GM19468 (cell line): ENCODE measurements at regions not wholly inside any gene's neighbourhood (a gene's known extent, or its start where the extent isn't known, plus 50 kb on each side); places are given as distances from the start of the nearest gene placed in this dataset.
A peak's percentile ranks its signal among the peaks of the same experiment; 100 is the strongest.

Experiments used
- ATAC-seq: cut with Tn5 transposase; IDR thresholded peaks from one replicate; pipeline ENCODE4 v1.9.1; 2021; ENCODE audit warnings: mild to moderate bottlenecking, moderate library complexity, moderate number of reproducible peaks; ENCODE audit not compliant: unreplicated experiment; ENCODE audit errors: extremely low read depth

DNA sequence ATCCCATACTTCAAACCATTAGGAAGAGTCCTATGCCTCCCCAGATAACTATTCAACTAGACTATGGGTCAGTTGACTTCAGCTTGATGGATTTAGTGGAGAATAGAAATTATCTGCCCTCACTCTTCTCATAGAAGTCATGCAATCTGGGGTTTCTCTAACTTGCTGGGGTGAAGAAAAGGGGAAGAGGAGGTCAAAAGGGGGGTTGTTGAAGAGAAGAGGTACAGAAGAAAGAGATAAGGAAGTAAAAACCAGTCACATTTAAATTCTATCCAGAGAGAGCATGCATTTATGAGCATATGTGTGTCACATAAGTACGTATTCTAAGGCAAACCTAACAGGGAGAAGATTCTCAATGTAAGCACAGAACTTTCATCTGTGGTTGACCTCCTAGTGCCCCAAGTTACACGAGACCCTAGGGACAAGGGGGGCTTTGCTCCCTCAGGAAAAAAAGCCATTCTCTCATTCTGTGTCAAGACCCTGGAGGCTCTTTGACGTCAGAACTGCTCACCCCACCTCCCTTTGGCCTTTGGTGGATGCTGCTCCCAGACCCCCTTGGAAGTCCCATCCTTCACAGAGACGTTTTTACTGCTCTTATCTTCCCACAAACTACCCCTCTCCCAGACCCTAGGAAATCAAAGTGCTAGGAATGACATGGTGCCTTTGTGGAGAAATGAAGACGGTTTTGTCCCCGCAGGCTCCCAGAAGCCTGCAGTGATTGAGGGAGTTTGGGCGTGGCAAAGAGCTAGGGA is 236.8 kb upstream of the TNP1 start:
- ATAC-seq: no peak

DNA sequence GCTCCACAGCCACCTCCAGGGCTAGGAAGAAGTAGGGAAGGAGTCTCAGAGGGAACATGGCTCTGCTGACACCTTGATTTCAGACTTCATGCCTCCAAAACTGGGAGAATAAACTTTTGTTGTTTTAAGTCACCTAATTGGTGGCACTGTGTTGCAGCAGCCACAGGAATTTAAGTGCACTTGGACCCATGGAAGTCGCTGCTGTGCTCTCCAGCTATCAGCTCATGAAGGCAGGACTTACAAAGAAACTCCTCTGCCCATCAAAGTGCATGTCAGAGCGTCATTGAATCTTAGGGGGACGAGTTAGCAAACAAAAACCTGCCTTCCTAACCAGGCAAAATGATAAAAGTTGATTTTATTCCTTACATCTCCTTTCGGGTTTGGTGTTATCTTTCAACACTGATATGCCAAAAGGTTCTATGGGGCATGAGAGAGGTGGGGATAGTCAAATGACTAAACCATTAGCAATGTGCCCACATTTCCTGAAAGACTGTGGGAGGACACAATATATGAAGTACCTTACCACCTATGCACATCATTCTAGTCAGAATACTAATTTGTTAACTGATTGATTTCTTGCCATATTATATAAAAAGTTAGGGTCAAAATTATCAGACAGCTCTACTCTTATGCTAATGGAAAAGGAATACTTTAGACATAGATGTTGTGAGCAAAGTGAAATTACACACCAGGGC is 235.8 kb upstream of the TNP1 start:
- ATAC-seq: no peak

DNA sequence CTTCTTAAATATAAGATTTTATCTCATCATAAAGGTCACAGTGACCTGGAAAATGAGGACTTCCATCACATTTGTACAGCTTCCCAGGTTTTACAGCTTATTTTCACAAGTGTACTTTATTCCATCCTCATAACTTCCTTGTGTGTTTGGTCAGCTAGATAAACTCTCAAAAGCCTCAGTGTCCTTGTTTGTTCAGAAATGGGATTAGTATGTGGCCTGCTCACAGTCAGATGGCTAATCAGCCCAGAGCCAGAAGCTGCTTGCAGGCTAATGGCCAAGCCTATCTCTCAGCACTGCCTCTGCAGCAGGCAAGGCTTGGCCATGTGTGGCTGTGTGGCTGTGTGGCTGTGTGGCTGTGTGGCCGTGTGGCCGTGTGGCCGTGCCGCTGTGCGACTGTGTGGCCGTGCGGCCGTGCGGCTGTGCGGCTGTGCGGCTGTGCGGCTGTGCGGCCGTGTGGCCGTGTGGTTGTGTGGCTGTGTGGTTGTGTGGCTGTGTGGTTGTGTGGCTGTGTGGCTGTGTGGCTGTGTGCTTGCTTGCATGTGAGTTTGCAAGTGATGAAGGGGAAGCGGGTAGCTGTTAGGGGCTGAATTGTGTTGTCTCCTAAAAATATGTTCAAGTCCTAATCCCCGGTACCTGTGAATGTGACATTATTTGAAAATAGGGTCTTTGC is 233.0 kb upstream of the TNP1 start:
- no peak for ATAC-seq

DNA sequence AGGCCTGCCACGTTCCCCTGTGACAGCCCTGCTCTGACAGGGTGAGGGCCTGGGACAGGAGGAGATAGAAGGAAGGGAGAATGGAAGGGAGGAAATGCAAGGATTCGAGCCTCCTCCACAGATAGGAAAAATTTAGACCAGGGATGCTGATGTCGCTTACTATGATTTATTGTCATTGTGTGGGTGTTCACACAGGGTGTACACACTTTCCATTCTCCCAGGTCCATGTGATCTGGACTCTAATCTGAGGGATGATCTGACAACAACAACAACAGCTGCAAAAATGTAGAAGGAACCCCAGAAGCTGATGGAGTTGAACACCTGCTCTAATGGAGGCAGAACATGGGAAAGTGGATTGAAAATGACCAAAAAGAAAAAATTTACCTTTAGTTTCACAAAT is 231.7 kb upstream of the TNP1 start:
- no peak for ATAC-seq

DNA sequence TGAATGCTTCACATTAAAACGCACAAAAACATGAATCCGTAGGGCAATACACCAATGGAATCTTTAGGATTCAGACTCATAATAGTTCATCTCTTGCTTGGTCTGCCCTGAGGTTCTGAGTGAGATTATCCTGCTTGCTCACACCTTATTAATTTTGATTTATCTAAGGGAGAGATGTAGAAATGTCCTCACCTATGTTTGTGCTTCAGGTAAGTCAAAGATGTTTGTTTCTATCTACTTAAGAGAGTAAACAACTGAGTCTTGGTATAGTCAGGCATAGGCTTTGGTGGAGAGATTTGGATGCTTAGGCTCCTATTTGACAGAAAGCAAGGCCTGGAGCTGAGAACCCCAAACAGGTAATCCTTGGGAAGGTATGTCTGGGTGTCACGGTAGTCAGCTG is 231.0 kb upstream of the TNP1 start:
- ATAC-seq: no peak

DNA sequence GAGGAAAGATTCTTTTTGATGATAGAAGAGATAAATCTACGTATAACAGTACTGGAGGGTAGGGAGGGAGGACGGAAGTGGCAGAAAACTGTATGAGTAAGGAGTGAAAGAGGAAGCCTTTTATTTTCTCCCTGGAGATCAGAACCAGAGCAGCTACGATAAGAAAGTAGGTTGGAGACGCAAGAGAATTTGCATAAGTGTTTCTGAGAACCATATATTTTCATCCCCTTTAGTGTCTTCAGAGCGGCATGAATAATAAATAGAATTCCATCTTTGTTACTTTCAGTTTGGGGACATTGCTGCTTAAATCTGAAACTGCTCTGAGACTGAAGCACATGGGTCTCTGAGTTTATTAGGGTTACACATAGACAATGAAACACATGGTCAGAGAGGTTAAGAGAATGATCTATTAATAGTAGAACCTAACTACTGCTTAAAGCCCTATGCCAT is 230.2 kb upstream of the TNP1 start:
- peak; percentile 78 for ATAC-seq

DNA sequence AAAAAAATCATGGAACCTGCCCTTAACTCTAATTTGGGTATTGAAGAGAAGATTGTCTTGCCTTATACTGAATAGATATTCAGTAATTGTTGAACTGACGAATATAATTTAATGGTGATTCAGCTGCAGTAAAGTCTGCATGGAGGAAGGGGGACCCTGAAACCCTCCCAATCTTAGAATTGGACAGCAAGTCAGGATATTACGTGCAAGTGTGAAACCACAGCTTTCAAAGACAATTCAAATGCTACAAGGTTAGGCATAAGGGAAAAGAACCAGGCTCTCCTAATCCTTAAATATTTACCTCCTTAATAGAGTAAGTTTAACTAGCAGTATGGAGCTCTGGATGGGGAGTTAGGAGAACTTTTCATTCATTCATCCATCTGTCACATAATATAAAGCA is 226.9 kb upstream of the TNP1 start:
- ATAC-seq: no peak

DNA sequence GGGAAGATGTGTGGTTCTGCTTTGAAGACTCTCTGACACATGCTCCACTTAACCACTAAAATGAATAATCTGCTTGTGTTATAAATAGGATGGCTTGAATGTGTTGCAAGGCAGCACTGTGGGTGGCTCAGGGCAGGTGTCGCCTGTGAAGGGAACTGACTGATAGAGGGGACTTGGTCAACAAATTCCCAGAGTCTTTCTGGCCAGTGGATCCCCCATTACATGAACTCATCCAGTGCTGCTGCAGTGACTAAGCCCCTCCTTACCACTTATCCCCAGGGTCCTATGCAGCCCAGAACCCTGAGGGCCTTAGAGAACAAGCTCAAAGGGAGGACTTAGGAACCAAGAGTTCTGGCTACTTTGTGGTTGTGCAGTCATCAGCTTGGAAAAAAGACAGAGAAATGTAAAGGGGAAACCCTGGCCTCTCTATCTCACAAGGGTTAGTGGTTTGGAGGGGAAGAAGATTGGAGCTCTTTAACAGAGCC is 226.2 kb upstream of the TNP1 start:
- no peak for ATAC-seq

DNA sequence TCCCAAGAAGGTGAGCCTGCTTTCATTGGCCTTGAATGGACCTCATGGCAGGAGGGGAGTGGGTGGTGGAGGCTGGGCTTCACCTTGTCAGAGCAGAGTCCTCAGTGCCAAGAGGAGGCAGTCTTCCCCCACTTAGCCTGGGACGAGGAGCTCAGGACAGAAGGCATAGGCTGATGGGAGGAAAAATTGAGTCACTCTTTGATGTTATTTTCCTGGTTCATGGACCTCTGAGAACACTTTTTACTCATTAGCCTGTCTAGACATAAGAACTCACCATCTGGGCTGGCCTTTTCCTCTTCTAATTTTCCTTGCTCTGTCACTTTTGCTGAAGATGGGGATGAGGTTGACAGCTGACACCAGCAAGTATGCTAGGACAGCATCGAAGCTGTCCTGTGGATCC is 225.7 kb upstream of the TNP1 start:
- ATAC-seq: no peak

DNA sequence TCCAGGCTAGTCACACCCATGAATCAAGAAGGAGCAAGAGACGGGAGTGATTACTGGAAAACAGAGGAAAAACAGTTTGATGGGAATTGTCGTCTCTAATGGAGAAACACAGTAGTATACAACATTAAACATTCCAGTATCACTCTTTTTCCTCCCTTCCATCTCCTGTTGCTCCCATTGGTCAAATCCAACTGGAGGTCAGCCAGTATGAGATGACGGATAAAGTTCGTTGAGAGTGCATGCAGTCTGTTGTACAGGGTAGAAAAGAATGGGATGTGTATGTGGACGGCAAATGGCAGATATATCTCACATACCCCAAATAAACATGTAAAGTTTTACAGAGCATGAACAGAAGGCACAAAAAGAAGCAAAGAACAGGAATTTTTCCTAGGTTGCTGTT is 221.9 kb upstream of the TNP1 start:
- ATAC-seq: no peak

DNA sequence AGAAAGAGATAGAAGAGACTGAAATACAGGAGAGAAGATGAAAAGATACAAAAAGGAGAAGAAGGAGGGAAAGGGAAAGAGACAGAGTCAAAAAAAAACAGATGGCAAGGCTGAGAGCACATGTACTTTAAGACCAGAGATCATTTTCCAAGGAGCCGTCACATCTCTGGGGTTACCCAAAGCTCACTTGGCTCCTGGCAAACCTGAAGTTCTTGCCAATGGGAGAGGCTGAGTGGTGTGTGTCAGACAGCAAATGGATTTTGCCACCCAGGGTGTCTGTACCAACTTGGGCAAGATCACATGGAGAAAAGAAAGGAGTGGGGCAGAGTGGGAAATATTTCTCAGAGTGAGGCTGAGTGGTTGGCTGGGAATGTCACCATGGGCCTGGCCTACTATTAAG is 219.3 kb upstream of the TNP1 start:
- no peak for ATAC-seq

DNA sequence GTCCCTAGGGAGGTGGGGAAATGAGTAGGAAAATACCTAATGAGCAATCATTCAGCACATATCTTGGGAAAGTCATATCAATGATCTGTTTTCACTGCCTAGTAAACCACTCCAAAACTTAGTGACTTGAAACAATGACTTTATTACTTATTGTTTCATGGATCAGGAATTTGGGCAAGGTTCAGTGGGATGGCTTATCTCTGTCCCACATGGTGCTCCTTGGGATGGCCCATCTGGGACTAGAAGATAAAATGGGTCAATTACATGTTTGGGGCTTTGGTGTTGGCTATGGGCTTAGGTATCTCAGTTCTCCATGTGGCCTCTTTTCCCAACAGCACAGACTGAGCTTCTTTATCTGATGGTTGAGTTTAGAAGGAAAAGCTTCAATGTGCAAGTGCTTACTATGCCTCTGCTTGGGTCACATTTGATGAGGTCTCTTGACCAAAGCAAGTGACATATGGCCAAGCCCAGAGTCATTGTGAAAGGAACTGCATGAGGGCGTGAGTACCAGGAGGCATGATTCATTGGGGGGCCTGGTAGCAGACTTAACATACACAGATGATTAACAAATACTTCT is 218.1 kb upstream of the TNP1 start:
- ATAC-seq: no peak

DNA sequence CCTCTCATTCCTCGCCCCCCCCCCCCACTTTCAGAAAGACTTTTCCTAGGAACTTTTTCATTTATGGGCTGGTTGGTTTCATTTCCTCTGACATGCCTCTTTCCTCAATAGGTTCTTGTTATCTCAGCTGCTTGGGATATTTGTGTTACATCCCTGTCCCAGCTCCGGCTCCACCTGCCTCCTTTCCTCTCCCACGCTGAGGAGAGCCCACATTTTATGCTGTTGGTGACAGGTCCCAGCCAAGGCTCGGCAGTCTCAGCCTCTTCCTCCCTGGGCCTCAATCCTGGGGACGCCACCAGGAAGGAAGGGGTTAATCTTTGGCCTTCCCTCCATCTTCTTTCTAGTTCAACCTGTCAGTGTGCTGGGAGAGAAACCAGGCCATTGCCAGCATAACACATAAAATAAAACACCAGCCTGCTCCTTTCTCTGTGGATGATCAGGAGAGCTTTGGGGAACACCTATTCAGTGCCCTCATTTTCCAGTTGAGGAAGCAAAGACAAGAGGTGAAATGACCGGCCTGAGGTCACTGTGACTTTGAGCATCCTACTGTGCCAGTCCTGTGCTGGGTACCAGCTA is 216.9 kb upstream of the TNP1 start:
- ATAC-seq: no peak

DNA sequence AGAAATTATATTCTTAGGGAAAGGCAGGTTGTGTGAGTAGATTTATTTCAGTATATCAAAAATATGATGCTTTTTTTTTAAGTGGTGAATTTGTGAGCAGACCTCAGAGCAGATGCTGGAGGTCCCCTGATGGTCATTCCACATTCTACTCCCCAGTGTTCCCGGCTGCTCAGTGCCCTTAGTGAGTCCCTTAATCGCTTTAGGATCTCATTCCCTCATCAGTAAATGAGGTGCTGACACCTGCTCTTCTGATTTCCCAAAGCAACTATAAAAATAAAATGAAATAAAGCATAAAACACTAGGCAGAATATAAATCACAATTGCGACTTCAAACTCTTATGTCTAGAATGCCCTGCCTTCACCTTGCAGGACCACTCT is 216.2 kb upstream of the TNP1 start:
- no peak for ATAC-seq

DNA sequence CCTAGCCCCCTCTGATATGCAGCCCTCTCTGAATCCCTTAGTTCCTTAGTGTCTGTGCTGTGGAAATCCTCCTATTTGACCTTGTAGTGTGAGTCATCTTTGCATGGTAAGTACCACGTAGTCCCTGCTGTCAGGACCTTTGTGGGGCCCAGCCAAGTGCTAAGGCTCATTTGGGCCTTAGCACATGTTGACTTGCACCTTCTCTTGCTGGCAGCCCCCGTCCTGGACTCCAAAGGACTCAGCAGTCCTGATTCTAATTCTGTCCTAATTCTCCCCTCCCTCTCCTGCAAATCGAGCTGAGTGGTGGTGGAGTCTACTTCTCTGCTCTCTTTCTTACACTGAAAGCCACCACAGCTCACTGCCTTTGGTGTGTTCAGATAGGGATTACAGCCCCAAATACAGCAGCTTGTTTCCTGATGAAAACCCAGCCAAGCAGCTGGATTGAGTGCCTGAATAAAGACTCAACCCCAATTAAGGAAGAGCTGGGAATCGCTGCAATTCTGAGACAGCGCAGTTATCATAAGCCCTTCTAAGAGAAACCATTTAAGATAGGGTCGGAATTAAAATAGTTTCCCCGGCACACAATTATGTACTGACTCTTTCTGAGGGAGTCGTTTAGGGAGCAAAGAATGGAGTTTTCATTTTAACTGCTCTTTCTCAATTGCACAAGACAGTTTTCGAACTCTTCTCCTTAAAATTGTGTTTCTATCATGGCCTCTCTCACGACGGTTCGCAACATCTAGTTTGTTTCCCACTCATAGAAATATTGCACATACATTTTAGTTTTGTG is 215.6 kb upstream of the TNP1 start:
- no peak for ATAC-seq

DNA sequence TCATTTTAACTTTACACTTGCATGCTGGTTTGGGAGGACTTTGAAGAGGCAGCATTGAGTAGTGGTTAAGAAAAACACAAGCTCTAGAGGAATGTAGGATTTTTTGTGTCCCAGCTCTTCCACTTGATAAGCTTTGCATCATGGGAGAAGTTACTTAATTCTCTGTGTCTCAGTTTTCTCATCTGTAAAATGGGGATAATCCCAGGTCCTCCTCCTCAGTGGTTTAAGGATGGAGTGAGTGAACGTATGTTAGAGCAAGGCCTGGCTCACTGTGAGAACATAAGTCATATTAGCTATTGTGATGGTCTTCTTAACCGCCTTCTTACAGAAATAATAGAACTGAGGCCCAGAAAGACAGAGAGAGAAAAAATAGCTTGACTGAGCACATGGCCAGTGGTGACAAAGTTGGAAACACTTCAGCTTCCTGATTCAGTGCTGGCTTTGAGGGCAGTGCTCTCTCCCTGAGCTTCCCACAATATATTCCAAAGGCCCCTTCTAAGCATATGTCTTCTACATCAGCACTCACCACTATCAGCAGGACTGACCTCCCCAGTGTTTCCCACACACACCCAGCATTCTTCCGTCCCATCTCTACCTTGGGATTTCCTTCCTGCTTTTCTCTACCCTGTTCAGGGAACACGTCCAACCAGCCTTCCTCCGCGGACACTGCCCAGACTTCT is 214.9 kb upstream of the TNP1 start:
- ATAC-seq: no peak

DNA sequence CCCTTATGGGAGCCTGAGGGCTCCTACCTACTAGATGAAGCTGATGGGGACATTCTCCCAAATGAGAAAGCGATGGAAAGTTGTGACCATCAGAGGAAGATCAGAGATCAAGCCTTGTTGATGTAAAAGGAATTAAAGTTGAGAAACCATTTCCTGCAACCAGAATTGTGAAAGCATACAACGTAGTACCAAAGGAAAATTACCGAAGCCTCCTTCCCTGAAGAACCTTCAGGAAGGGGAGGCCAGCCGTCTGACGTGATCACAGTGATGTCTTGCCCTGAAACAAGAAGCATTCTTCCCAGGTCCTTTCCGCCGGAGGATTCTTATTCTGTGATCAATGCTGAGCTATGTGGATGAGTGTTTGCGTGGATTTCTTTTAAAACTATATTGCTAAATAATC is 211.6 kb upstream of the TNP1 start:
- ATAC-seq: no peak

DNA sequence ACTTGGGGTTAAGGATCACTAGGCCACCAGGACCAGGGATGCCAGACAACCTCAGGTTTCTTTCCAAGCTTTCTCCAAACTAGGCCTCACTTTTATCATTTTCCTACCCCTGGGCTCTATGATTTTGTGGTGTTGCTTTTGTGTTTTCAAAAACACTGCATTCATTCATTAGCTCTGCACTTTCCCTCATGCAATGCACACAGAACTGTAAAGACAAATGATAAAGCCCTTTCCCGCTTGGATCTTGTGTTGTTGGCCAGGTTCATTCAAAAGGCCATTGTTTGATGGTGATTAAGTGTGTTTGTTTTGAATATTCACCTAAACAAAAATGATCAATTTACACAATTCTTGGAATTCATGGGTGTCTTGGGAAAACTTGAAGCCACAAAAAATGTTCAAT is 210.7 kb upstream of the TNP1 start:
- ATAC-seq: no peak

DNA sequence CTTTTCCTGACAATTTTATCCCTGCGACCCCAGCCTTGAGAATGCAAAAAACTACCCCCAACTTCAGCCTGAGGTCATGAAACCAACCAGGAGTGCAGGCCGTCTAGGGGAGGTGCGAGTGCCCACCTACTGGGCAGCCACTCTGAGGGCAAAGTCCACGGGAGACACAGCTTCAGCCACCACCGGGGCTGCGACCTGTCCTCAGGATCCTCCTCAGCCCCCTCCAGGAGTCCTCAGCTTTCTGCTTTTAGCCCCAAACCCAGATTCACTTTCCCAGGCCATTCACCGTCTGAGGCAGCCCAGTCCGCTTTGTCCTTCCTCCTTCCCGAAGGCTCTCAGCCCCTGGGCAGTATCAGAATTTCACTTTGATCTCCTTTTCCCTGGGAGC is 210.2 kb upstream of the TNP1 start:
- no peak for ATAC-seq
